Stimulated activated CD4-positive, alpha-beta T cell treated with anti-CD3 and anti-CD28 coated beads, Interleukin-15, amount 100 ng/mL, for 24 hours (primary cell): ENCODE measurements at regions not wholly inside any gene's neighbourhood (a gene's known extent, or its start where the extent isn't known, plus 50 kb on each side); places are given as distances from the start of the nearest gene placed in this dataset.

Source experiments
- DNase-seq: peaks from one replicate; pipeline ENCODE4 v3.0.0-alpha.2; 2020

DNA sequence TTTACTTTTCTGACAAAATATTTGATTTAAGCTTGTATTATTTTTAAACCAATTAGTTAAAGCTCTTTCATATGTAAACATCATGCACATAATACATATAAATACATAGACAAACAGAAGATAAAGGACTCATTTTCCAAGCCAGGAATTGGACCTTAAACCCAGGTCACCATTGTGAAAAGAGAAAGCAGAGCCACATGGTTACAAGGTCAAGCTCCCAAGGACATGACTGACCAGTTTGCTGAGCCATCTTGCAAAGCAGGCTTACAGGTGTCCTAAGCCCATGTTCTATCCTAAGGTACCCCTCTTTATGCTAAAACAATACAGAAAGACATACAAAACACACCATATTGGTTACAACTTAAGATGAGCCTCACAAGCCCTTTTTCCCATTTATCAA lies 50.5 kb upstream of the DNAJC19 start:
- no peak for DNase-seq
